ENCODE measurements at regions not wholly inside any gene's neighbourhood (a gene's known extent, or its start where the extent isn't known, plus 50 kb on each side); places are given as distances from the start of the nearest gene placed in this dataset.

DNA sequence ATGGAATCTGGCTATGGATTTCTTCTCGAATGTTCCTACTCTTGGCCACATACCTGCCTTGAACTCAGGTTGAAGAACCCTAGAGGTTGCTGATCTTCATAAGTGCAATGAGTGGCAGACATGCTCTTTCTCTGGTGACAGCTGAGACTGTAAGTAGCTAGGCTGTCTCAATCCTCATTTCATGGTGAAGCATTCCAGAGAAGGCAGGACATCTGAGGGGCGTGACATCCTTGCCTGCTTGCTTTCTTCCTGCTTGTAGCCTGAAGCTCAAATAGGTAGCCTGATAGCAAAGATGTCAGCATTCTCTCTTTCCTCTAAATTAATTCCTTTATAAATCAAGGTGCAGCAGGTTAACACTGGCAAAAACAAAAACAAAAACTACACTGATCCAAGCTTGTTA, 114.6 kb upstream of the MAGI3 start:
- FAIRE-seq: no peak
- dilution Hi-C loops (cut with MboI; ENCODE audit: extremely low pct_ligation_motif_present, low sequenced_read_pairs): no loop called here
- no peak overlapping the region for H3K9ac ChIP-seq (ENCODE audit: control insufficient read depth, extremely low read depth, insufficient read depth, low read length)
- H3K27me3 ChIP-seq (ENCODE audit: control insufficient read depth, extremely low read depth, insufficient read depth, low read length): peaks cover 5% of the 10 kb centered on the region
- H3K4me2 ChIP-seq (ENCODE audit: control insufficient read depth, extremely low read depth, insufficient read depth, low read depth, low read length): no peak overlapping the region
- H4K20me1 ChIP-seq (ENCODE audit: control insufficient read depth, extremely low read depth, insufficient read depth, low read length): no peaks in the 10 kb centered on the region
- no peak overlapping the region for H3K27ac ChIP-seq (ENCODE audit: control insufficient read depth, insufficient read depth, low read length)
- DNase-seq (ENCODE audit: low read depth, low spot score): no peak
- no peak overlapping the region for H3K4me3 ChIP-seq (ENCODE audit: control insufficient read depth in 2 of 3, extremely low read depth in 1 of 3, insufficient read depth in 2 of 3, low read depth in 1 of 3, low read length in 3 of 3)
- no peak overlapping the region for H2AFZ ChIP-seq (ENCODE audit: control insufficient read depth, low read length)
- H3K36me3 ChIP-seq (ENCODE audit: control insufficient read depth in 2 of 2, extremely low read depth in 1 of 2, insufficient read depth in 2 of 2, low read length in 2 of 2): no peaks in the 10 kb centered on the region
- H3K79me2 ChIP-seq (ENCODE audit: control insufficient read depth, insufficient read depth, low read length): no peaks in the 10 kb centered on the region
- no peaks in the 10 kb centered on the region for H3K9me3 ChIP-seq (ENCODE audit: control insufficient read depth, low read depth, low read length)
- TF ChIP-seq EZH2 (IDR thresholded peaks at IDR 0.05; ENCODE audit: low read length) (no peak), CTCF (optimal IDR thresholded peaks at IDR 0.05 in 1 of 3, IDR thresholded peaks at IDR 0.05 in 1 of 3, conservative IDR thresholded peaks at IDR 0.05 in 1 of 3; ENCODE audit: extremely low read depth in 1 of 3, insufficient read depth in 2 of 3, low read length in 3 of 3) (no peak)
- H3K9me1 ChIP-seq (ENCODE audit: control insufficient read depth, extremely low read depth, insufficient read depth, low read length): no peaks in the 10 kb centered on the region
- H3K4me1 ChIP-seq (ENCODE audit: control insufficient read depth, extremely low read depth, insufficient read depth, low read length): no peaks in the 10 kb centered on the region

DNA sequence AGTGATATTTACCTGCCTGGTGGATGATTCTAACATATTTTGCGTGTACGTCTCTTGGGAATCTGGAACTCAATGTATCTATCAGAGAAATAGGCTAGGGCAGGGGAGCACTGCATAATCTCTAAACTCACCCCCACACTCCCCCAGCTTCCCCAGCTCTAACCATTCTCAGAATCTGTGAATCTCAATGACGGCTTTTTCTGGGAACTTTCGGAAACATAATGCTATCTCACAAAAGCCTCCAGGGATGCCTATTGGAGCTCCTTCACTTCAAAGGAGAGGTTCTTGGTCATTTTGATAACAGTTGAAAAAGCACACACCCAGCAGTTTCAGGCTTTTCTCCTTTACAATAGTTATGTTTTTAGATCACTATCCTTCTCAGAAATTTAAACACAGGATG, 113.8 kb upstream of the MAGI3 start:
- TF ChIP-seq CTCF (optimal IDR thresholded peaks at IDR 0.05 in 1 of 3, IDR thresholded peaks at IDR 0.05 in 1 of 3, conservative IDR thresholded peaks at IDR 0.05 in 1 of 3; ENCODE audit: extremely low read depth in 1 of 3, insufficient read depth in 2 of 3, low read length in 3 of 3) (no peak), EZH2 (IDR thresholded peaks at IDR 0.05; ENCODE audit: low read length) (no peak)
- no peaks in the 10 kb centered on the region for H3K79me2 ChIP-seq (ENCODE audit: control insufficient read depth, insufficient read depth, low read length)
- no peaks in the 10 kb centered on the region for H3K9me3 ChIP-seq (ENCODE audit: control insufficient read depth, low read depth, low read length)
- DNase-seq (ENCODE audit: low read depth, low spot score): no peak
- no peaks in the 10 kb centered on the region for H3K36me3 ChIP-seq (ENCODE audit: control insufficient read depth in 2 of 2, extremely low read depth in 1 of 2, insufficient read depth in 2 of 2, low read length in 2 of 2)
- no peaks in the 10 kb centered on the region for H4K20me1 ChIP-seq (ENCODE audit: control insufficient read depth, extremely low read depth, insufficient read depth, low read length)
- H2AFZ ChIP-seq (ENCODE audit: control insufficient read depth, low read length): no peak overlapping the region
- H3K9me1 ChIP-seq (ENCODE audit: control insufficient read depth, extremely low read depth, insufficient read depth, low read length): no peaks in the 10 kb centered on the region
- no peak overlapping the region for H3K4me3 ChIP-seq (ENCODE audit: control insufficient read depth in 2 of 3, extremely low read depth in 1 of 3, insufficient read depth in 2 of 3, low read depth in 1 of 3, low read length in 3 of 3)
- peaks cover 5% of the 10 kb centered on the region for H3K27me3 ChIP-seq (ENCODE audit: control insufficient read depth, extremely low read depth, insufficient read depth, low read length)
- no peak overlapping the region for H3K9ac ChIP-seq (ENCODE audit: control insufficient read depth, extremely low read depth, insufficient read depth, low read length)
- no peak for FAIRE-seq
- H3K4me2 ChIP-seq (ENCODE audit: control insufficient read depth, extremely low read depth, insufficient read depth, low read depth, low read length): no peak overlapping the region
- dilution Hi-C loops (cut with MboI; ENCODE audit: extremely low pct_ligation_motif_present, low sequenced_read_pairs): no loop called here
- H3K4me1 ChIP-seq (ENCODE audit: control insufficient read depth, extremely low read depth, insufficient read depth, low read length): no peaks in the 10 kb centered on the region
- H3K27ac ChIP-seq (ENCODE audit: control insufficient read depth, insufficient read depth, low read length): no peak overlapping the region

All from keratinocyte (primary cell).